Astrocyte of the spinal cord (primary cell): ENCODE measurements at regions not wholly inside any gene's neighbourhood (a gene's known extent, or its start where the extent isn't known, plus 50 kb on each side); places are given as distances from the start of the nearest gene placed in this dataset.
A peak's percentile ranks its signal among the peaks of the same experiment; 100 is the strongest.

Experiments used
- DNase-seq: peaks from one replicate; pipeline ENCODE4 v3.0.0; 2011; ENCODE audit warnings: low read depth, low spot score
- H3K4me3 ChIP-seq: 2 replicates; pipeline ENCODE4 v1.5.1; 2011; ENCODE audit warnings: low read depth, mild to moderate bottlenecking, low read length, moderate library complexity
- in situ Hi-C: cut with HindIII; loops from 2 replicates; pipeline ENCODE4 v1.10.0; 2017; ENCODE audit warnings: low sequenced_read_pairs
- TF ChIP-seq, protein P1 (sequence below): IDR thresholded peaks from 2 replicates; pipeline ENCODE4 v1.5.1; 2012; ENCODE audit warnings: low read depth, mild to moderate bottlenecking, low read length, inconsistent platforms

DNA sequence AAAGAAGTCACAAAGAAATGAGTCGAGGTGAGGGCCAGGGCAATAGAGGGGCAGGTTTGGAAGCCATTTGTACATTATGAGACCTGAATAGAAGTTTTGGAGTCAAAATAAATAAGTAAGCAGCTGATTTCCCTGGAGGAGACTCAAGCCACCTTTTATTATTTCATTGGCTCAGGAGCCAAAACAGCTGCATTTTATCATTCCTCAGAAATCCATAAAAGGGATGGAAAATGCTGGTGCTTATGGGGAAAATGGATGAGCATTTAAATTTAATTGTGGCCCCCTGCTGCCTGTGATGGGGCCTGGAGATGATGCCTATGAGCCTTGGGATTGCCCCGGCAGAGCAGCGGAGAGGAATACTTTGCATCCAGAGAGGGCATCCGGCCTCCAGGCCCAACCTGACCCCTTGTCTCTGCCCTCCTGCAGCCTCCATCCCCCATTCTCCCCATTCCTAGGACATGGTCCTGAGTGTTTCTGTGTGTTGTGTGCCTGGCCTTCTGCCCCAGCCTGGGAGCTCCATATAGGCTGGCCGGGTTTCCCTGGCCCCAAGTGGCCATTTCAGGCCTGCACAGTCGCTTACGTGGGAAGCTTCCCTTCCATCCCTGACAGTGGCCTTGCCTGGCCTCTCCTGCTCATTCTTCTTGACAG lies 296.8 kb upstream of the ZMIZ1 start:
- in situ Hi-C loops: no loop called here
- TF ChIP-seq, protein P1, sequence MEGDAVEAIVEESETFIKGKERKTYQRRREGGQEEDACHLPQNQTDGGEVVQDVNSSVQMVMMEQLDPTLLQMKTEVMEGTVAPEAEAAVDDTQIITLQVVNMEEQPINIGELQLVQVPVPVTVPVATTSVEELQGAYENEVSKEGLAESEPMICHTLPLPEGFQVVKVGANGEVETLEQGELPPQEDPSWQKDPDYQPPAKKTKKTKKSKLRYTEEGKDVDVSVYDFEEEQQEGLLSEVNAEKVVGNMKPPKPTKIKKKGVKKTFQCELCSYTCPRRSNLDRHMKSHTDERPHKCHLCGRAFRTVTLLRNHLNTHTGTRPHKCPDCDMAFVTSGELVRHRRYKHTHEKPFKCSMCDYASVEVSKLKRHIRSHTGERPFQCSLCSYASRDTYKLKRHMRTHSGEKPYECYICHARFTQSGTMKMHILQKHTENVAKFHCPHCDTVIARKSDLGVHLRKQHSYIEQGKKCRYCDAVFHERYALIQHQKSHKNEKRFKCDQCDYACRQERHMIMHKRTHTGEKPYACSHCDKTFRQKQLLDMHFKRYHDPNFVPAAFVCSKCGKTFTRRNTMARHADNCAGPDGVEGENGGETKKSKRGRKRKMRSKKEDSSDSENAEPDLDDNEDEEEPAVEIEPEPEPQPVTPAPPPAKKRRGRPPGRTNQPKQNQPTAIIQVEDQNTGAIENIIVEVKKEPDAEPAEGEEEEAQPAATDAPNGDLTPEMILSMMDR: no peak
- no peak for DNase-seq
- no peak overlapping the region for H3K4me3 ChIP-seq

DNA sequence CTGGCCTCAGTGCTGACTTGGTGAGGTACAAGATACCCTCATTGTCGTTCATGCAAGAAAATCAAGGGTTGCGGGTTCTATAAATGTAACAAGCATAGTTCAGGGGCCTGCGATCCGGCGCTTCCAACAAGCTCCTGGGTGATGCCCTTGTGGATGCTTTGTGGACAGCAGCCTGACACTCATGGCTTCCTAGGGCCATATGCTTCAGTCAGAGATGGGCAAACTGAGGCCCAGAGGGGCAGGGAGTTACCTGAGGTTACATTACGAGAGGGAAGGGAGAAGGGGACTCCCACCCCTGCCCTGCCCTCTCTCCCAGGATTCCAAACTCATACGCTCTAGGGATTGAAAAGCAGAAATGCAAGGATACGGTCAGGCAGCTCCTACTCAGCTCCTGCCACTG lies 296.3 kb upstream of the ZMIZ1 start:
- DNase-seq: no peak
- H3K4me3 ChIP-seq: no peak overlapping the region
- in situ Hi-C loops: no loop called here
- TF ChIP-seq, protein P1: no peak

DNA sequence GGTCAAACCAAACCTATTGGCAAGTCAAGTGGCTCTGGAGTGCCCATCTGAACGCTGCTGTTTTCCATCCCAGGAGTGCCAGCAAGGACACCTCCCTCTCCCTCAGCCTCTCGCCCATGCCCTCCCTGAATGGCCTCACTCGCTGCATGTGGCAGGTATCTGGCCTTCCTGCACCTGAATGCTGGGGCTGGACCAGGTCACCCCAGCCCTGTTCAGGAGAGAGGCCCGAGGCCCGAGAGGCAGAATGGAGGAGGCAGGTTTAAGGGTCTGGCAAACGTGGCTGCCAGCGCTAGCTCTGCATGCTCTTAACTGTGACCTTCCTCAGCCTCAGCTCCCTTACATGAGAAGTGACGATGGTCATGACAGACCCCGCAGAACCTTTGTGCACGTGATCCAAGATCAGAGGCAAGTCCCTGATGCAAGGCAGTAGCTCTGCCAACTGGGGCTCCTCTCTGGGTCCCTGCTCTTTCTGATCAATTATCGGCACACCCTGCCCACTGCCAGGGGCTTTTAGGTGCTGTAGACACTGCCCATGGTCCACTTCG lies 295.7 kb upstream of the ZMIZ1 start:
- in situ Hi-C loops: no loop called here
- DNase-seq: no peak
- TF ChIP-seq, protein P1: no peak
- no peak overlapping the region for H3K4me3 ChIP-seq

DNA sequence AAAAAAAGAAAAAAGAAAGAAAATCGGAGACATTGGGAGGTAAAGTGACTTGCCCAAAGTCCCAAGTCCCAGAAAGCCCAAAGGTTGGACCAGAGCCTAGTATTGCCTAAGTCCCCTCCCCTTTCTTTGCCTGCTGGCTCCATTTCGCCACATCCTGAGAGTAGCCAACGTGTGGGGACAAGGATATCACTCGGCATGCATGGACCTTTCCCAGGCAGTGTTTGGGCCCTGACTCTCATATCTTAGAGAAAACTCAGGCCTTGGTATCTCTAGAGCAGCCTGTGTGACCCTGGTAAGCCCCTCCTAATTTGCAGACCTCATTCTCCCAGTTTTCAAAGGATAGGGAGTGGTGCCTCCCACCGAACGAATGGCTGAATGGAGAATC lies 294.2 kb upstream of the ZMIZ1 start:
- in situ Hi-C loops: no loop called here
- H3K4me3 ChIP-seq: no peak overlapping the region
- no peak for DNase-seq
- TF ChIP-seq, protein P1: no peak

DNA sequence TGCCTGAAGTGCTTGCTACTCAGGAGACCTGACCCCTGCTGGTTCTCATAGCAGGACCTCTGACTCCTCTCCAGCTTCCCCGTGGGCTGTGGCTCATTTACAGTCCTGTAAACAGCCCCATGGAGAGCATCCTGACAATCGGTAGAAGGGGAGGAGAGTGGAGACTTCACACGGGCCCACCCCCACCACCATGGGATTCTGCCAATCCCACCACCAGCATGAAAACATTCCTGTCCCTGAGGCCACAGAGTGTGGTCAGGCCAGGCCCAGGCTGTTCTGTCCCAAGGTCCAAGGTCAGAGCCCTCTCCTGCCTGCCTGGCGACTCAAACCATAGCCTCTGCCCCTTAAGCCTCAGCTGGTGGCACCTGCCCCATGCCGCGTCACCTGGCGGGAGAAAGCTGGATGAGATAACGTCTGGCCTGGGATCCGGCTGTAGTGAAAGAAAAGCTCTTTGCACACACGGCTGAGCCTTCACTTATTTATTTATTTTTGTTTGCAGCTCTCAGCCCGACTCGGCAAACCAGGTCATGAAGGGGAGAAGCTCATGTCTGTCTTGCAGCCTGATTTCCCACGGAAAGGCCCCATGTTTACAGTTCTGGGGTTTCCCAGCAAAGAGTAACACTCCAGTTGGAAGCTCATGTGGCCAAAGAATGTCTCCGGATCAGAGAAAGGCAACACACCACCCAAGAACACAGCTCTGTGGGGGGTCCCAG lies 293.6 kb upstream of the ZMIZ1 start:
- no peak overlapping the region for H3K4me3 ChIP-seq
- TF ChIP-seq, protein P1: no peak
- in situ Hi-C loops: no loop called here
- DNase-seq: peak; percentile 81

DNA sequence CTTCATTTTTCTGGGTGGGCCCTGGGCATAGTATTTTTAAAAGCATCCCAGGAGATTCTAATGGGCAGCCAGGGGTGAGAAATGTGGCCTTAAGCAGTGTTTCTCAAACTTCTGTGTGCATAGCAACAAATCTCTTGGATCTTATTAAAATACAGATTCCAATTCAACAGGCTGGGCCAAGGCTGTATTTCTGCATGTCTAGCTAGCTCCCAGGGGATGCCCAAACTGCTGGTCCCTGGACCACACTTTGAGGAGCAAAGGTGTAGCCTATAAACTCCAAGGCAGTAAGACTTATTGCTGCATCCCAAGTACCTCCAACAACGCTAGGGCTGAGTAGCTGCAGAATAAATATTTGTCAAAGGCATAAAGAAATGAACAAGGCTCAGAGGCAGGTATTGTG lies 292.9 kb upstream of the ZMIZ1 start:
- TF ChIP-seq, protein P1: no peak
- no peak for DNase-seq
- no peak overlapping the region for H3K4me3 ChIP-seq
- in situ Hi-C loops: no loop called here
